ENCODE measurements at regions not wholly inside any gene's neighbourhood (a gene's known extent, or its start where the extent isn't known, plus 50 kb on each side); places are given as distances from the start of the nearest gene placed in this dataset.
"Not testable (repeated sequence)": the region's sequence is repeated elsewhere in the genome, so short reads cannot be mapped to it uniquely, and the experiment has no call there.

DNA sequence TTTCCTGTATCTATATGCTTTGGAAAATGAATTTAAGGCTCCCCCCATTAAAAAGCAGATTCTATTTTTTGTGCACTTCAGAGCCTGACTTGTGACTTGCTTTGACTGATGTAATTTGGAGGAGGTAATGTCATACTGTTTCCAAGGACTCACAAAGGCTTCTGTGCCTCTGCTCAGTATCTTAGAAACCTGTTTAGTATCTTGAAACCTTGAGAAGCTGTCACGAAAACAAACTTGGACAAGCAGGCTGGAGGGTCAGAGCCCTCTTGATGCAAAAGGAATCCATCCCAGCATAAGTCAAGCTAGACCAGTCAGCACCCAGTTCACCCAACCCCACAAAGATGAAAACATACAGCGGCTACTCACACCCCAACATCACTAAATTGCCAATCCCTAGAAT lies 560.0 kb upstream of the PCDH7 start:
- no peak for DNase-seq

DNA sequence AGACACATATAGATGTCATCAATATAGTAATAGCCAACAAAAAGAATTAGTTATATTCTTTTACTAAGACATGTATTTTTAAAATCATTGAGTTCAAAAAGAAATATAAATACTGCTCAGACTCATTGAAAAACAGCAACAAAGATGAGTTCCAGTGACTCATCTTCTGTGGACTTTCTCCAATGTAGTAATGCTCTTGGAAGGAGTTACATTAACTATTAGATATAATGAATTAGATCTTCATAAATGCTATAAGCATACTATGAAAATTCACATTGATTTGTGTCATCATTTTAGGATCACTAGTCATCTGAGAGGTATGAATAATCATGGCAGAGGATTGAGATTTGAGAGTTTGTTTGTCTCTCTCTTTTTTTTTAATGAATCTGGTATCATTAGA lies 547.8 kb upstream of the PCDH7 start:
- DNase-seq = no peak

- DNase-seq = no peak
These were observed 538.7 kb upstream of the PCDH7 start for GRCh38 chr4:30181512-30181911.

- DNase-seq = no peak
These were observed 538.3 kb upstream of the PCDH7 start for GRCh38 chr4:30181918-30182317.

DNA sequence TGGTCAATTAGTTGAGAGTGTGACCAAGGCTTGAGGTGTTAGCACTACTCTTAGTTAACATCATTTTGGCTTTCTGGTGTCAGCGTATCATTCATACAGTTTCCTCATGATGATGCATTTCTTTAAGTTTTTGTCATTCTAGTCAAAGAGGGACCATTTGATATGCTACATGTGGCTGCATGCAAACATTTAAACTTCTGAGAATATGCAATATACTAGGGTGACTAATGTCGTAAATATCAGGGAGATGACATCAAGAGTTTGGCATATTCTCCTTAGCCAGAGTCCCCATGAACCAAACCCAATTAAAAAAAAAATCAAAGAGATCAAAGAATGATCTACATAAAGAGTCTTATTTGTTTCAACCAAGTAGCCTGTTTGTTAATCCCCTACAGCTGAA lies 537.4 kb upstream of the PCDH7 start:
- DNase-seq = no peak

- DNase-seq = no peak
These were observed 528.3 kb upstream of the PCDH7 start for GRCh38 chr4:30191902-30192301.

DNA sequence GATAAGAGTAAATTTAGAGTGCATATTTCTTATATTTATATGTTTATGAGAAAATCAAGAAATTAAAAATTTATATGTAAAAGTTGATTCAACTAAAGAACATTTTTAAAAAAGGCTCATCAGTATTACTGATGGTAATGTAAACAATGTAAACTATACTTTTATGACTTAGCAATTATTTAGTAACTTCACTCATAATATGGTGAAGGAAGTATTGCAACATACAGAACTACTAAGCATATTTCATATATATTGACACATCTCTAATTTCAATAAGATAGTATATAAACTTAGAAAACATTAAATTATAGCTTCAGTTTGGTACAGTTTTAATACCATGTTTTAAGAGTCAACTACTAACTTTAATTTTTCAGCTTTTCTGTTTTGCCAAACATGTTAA lies 512.8 kb upstream of the PCDH7 start:
- no peak for DNase-seq

DNA sequence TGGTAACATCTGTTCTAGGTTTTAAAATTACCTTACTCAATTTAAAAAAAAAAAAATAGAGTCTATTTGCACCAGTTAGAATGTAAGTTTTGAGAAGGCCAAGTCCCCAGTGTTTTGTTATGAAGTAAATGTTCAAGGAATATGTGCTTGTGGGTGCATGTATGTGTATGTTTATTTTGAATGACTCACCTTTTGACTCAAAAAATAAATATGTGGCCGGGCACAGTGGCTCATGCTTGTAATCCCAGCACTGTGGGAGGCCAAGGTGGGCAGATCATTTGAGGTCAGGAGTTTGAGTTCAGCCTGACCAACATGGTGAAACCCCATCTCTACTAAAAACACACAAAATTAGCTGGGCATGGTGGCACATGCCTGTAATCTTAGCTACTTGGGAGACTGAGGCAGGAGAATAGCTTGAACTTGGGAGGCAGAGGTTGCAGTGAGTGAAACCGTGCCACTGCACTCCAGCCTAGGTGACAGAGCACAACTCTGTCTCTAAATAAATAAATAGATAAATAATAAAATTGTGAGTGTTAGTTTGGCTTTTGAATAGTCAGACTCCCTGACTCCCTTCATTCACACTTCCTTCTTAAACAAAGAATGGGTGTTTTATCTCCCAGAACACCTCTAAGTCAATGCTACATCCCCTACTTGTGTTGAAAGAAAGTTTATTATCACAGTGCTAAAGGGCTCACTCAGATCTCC lies 511.3 kb upstream of the PCDH7 start:
- no peak for DNase-seq

GRCh38 chr4:30215973-30216372 lies 504.2 kb upstream of the PCDH7 start:
- DNase-seq = not testable (repeated sequence)

DNA sequence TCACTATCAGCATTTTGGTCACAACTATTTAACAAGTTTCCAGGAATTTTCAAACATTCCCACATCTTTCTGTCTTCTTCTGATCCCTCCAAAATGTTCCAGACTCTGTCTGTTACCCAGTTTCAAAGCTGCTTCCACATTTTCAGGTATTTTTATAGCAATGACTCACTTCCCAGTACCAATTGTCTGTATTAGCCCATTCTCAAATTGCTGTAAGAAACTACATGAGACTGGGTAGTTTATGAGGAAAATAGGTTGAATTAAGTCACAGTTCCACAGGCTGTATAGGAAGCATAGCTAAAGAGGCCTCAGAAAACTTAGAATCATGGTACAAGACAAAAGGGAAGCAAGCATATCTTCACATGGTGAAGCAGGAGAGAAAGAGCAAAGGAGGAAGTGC lies 475.0 kb upstream of the PCDH7 start:
- no peak for DNase-seq

GRCh38 chr4:30256116-30256832 lies 463.9 kb upstream of the PCDH7 start:
- no peak for DNase-seq

DNA sequence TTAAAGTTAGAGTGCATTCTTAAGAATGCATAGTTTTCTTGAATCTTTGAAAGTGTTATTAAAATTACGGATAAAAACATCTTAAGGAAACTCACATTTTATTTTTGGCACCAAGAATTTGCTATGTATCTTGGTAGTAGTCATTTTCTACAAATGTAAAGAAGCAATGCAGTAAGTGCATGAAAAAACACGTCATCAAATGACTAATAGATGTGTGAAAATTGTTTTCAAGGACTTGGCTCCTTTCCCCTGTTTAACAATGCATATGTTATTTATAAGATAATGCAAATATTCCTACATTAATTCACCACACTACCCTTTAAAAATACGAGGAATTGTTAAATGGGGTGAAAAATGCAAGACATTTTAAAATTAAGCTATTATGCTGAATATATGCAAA lies 461.2 kb upstream of the PCDH7 start:
- no peak for DNase-seq

DNA sequence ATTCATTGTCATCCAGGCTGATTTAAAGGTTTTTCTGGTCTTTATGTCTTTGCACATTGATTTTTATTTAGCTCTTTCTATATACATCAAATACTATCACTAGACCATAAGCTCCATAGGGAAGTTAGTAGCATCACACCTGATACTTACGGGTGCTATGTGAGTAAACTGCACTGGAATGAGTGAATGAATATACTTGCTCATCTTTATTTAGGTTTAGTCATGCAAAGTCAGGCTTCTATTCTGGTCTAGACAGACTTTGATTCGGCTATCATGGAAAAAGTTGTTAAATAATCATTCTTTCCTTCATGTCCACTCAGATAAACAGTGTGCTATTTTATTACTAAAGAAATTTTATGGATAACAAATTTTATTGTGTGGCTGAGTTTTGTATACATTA lies 457.8 kb upstream of the PCDH7 start:
- DNase-seq = no peak

DNA sequence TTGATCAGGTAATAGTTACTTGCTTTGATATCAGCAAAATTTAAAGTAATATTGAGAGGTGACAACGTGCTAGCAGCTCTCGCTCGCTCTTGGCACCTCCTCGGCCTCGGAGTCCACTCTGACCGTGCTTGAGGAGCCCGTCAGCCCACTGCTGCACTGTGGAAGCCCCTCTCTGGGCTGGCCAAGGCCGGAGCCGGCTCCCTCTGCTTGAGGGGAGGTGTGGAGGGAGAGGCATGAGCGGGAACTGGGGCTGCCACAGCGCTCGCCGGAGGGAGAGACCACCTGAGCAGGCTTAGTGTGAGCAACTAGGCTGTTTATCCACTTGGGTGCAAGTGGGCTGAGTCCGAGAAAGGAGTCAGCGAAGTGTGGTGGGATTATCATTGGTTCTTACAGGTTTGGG lies 455.7 kb upstream of the PCDH7 start:
- no peak for DNase-seq

DNA sequence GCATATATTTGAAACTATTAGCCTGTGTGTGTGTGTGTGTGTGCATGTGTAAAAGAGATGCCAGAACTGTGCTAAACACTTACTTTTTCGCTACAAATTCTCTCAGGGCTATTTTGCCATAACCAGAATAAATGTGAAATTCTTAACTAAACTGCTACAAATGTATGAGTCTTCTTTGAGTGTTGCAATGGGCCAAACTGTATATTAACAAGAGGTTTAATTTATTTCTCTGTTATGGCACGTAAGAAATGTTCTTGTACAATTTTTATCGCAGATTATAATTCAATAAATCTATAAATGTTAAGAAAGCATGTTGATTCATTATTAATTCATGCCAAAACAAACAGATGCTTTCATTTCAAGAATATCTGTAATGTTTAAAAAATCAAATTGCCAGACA lies 454.5 kb upstream of the PCDH7 start:
- DNase-seq = no peak

DNA sequence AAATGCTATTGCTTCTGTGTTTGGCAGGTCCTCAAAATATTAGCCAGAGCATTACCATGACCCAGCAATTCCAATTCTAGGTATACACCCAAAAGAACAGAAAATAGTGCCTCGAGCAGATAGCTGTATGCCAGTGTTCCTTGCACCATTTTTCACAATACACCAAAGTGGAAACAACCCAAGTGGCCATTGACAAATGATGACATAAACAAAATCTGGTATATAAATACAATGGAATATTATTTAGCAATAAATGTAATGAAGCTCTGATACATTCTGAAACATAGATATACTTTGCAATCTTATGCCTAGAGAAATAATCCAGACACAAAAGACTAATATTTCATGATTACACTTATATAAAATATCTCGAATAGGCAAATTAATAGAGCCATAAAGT lies 451.8 kb upstream of the PCDH7 start:
- DNase-seq = no peak

GRCh38 chr4:30269850-30270249 lies 450.3 kb upstream of the PCDH7 start:
- no peak for DNase-seq

DNA sequence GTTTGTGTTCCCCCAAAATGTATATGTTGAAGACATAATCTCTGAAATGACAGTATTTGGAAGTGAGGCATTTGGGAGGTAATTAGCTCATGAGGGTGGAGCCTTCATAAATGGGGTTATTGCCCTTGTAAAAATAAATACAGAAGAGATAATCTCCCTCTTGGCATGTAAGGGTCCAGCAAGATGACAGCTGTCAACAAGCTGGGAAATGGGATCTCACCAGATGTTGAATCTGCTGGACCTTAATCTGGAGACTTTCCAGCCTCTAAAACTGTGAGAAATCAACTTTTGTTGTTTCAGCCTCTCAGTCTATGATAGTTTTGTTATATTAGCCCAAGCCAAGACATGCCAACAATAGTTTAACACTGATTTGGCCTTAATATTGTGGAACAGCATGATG lies 438.2 kb upstream of the PCDH7 start:
- DNase-seq = no peak

GRCh38 chr4:30283336-30283735 lies 436.8 kb upstream of the PCDH7 start:
- no peak for DNase-seq

DNA sequence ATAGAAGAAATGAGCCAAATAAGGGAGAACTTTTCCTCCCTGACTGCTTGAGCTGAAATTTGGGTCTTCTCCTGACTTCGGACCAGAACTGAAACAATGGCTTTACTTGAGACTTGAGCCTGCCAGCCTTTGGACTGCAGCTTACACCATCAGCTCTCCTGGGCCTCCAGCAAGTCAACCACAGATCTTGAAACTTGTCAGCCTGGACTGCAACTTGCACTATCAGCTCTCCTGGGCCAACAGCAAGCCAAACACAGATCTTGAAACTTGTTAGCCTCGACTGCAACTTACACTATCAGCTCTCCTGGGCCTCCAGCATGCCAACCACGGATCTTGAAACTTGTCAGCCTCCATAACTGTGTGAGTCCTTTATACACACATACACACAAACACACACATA lies 425.9 kb upstream of the PCDH7 start:
- DNase-seq = no peak

DNA sequence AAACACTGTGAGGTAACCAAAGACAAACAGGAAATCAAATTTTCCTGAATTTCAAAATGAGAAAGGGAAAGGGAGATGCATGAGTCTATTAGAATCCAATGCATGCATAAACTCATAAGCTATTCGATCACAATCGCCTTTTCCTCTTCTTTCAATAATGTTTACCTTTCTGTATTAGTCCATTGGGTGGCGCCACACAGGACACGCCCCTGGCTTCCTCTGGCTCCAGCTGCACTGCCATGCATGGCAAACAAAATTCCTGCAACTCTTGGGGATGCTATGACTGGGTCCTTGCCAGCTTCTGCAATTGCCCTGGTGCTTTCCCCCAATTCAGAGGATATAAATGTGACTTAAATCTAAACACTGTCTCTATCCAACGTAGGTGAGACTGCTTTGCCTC lies 424.5 kb upstream of the PCDH7 start:
- no peak for DNase-seq

DNA sequence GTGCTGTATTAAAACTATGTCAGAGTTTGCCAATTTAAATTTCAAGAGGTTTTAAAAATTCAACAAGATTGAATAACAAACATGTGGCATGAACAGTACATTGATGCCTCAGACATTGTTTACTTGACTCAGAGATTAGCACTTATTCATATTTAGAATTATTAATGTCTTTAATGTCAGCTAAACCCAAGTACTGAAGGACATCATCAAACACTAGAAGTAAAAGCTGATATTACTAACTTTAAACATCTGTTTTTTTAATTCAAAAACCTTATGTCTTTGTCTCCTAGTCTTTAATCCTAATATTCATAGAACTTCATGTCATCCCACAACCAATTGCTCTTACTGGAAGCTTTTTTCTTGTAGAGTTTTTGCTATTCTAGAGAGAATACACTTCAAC lies 406.2 kb upstream of the PCDH7 start:
- DNase-seq = no peak

DNA sequence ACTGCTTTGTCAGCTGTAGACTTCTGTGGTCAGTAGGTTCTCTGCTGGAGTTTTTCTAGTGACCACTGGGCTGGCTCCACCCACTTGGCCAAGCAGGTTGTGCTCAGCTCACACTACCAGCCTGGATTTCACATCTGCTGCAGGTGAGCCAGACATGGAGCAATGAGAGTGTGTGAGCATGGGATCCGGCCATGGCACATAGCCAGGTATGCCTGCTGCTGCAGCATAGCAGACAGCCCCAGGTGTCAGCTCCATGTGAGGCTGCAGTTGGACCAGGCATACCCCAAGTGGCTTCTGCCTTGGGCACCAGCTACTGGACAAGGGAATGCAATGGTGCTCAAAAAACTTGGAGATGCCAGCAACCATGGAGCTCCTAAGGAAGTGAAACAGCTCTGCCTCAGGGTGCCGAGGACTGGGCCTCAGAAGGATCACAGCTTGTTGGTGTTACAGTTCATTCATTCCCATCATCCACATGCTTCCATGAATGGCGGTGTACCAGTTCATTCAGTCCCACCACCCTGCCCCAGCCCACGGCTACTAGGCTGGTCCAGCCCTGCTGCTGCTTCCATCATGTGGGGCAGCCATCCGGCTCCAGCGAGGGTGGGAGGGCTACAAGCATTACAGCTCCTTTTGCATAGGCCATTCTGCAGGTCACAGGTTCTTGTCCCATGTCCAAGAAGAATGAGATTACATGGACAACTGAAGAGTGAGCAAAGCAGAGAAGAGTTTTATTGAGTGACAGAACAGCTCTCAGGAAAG lies 389.1 kb upstream of the PCDH7 start:
- DNase-seq = no peak

GRCh38 chr4:30341731-30342130 lies 378.4 kb upstream of the PCDH7 start:
- no peak for DNase-seq
